Esophagus squamous epithelium (tissue), 5 donors: ENCODE measurements at regions not wholly inside any gene's neighbourhood (a gene's known extent, or its start where the extent isn't known, plus 50 kb on each side); places are given as distances from the start of the nearest gene placed in this dataset.

ENCODE experiments used
- DNase-seq: peaks from one replicate; lab custom pipeline; 2025; lab: John Stamatoyannopoulos, UW
- H3K27ac ChIP-seq, 4 donors: fragments of 200-600 bp; sonication (generic); one replicate each; pipeline ENCODE4 v1.5.1; 2016 to 2019; ENCODE audit warnings: mild to moderate bottlenecking in 1 of 4
- H3K27me3 ChIP-seq, 4 donors: fragments of 200-600 bp; sonication (generic); 1 replicate in 3 of 4; 2 replicates in 1 of 4; pipeline versions ENCODE4 v1.5.1 to v1.6.0; 2017 to 2021; ENCODE audit warnings: antibody characterized with exemption in 1 of 4
- H3K36me3 ChIP-seq, 3 donors: fragments of 200-600 bp; sonication (generic); one replicate each; pipeline ENCODE4 v1.5.1; 2016 to 2019
- H3K4me1 ChIP-seq, 3 donors: fragments of 200-600 bp; sonication (generic); one replicate each; pipeline ENCODE4 v1.5.1; 2017 to 2019
- H3K4me3 ChIP-seq, 4 donors: fragments of 200-600 bp; sonication (generic); 1 replicate in 3 of 4; 2 replicates in 1 of 4; pipeline ENCODE4 v1.5.1; 2016 to 2019; ENCODE audit warnings: mild to moderate bottlenecking in 2 of 4, moderate library complexity in 1 of 4
- H3K9me3 ChIP-seq, 3 donors: fragments of 200-600 bp; sonication (generic); one replicate each; pipeline ENCODE4 v1.5.1; 2016 to 2019
- POLR2A ChIP-seq, 4 donors: fragments of 450-650 bp; IDR thresholded peaks; one replicate each; pipeline ENCODE4 v1.6.1; 2017; ENCODE audit warnings: antibody characterized with exemption in 4 of 4, mild to moderate bottlenecking in 4 of 4, moderate library complexity in 3 of 4
- WGBS, 2 donors: methylation state at CpG; one replicate each; pipeline ENCODE4 v1.1.5; 2018; 5-methylcytosine and 5-hydroxymethylcytosine counted together
- intact Hi-C: fragments of 100-400 bp; cut with DNase I; formaldehyde crosslinking; loops from one replicate; pipeline ENCODE4 v1.15.0; 2022
- TF ChIP-seq, protein P1 (sequence below), 6 experiments: fragments of 450-650 bp in 4 of 6; fragments of 200-600 bp in 2 of 6; sonication (generic) in 2 of 6; IDR thresholded peaks; one replicate each; pipeline ENCODE4 v1.5.1; 2016 to 2019; ENCODE audit warnings: antibody characterized with exemption in 6 of 6, mild to moderate bottlenecking in 4 of 6, moderate library complexity in 4 of 6
- donor health status: DM: yes; HTN: yes; CAD: no.

DNA sequence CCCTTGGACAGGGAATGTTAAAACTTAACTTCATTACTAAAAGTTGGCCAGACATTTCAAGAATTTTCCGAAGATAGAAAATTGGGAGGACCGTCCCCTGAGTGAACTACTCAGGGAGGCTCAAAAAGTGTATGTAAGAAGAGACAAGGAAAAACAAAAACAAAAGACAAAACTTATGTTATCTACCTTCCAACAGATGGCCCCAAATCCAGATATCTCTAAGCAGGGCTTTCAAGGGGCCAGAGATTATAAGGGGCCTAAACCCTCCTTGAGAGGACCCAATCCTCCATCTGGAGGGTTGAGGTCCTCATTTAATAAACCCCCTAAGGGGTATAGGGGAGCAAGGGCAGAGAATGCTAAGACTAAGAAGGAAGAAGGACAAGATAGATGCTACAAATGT is 203.6 kb downstream of the SH2D4B start:
- 87 to 90% methylated on average over 2 of the region's 2 CpGs for WGBS, 2 donors
- Histone ChIP-seq H3K4me3 (no peak overlapping the region), H3K36me3 (no peaks in the 10 kb centered on the region), H3K27me3 (no peaks in the 10 kb centered on the region), H3K9me3 (no peaks in the 10 kb centered on the region), H3K4me1 (no peaks in the 10 kb centered on the region), H3K27ac (no peak overlapping the region)
- intact Hi-C loops, result no loop called here
- DNase-seq, result no peak
- TF ChIP-seq, protein P1, sequence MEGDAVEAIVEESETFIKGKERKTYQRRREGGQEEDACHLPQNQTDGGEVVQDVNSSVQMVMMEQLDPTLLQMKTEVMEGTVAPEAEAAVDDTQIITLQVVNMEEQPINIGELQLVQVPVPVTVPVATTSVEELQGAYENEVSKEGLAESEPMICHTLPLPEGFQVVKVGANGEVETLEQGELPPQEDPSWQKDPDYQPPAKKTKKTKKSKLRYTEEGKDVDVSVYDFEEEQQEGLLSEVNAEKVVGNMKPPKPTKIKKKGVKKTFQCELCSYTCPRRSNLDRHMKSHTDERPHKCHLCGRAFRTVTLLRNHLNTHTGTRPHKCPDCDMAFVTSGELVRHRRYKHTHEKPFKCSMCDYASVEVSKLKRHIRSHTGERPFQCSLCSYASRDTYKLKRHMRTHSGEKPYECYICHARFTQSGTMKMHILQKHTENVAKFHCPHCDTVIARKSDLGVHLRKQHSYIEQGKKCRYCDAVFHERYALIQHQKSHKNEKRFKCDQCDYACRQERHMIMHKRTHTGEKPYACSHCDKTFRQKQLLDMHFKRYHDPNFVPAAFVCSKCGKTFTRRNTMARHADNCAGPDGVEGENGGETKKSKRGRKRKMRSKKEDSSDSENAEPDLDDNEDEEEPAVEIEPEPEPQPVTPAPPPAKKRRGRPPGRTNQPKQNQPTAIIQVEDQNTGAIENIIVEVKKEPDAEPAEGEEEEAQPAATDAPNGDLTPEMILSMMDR (IDR thresholded peaks at IDR 0.05), result no peak
- no peak for TF ChIP-seq POLR2A (IDR thresholded peaks at IDR 0.05)

- intact Hi-C loops, result no loop called here
- Histone ChIP-seq H3K27me3 (no peaks in the 10 kb centered on the region), H3K4me3 (no peak overlapping the region), H3K4me1 (no peaks in the 10 kb centered on the region), H3K9me3 (no peaks in the 10 kb centered on the region), H3K27ac (no peak overlapping the region), H3K36me3 (no peaks in the 10 kb centered on the region)
- TF ChIP-seq POLR2A (IDR thresholded peaks at IDR 0.05), result no peak
- TF ChIP-seq, protein P1 (IDR thresholded peaks at IDR 0.05), result no peak
- DNase-seq, result no peak
- 89 to 98% methylated on average over 3 of the region's 3 CpGs for WGBS, 2 donors
Observed at GRCh38 chr10:80750268-80750667, 212.6 kb downstream of the SH2D4B start.

DNA sequence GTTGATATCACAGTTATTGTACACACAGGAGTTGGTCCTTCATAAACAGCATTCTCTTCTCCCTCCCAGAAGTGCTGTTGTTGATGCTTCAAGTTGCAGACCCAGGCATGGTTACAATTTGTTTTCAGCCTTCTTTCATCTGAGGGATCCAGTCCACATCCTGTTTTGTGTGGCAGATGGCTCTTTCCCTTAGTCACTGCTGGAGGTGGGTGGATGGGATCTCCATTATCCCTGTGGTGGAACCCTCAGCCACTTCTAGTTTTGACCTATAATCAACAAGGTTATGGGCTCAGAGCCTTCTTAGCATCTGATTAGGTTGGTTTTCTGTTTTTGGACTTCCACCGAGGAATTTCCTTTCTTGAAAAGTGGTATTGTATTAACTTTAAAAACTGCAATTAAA is 214.2 kb downstream of the SH2D4B start:
- no peak for DNase-seq
- H3K27me3 ChIP-seq, result no peaks in the 10 kb centered on the region
- WGBS, 2 donors, result 69 to 77% methylated on average over 1 of the region's 1 CpG
- H3K27ac ChIP-seq, result no peak overlapping the region
- intact Hi-C loops, result no loop called here
- TF ChIP-seq, protein P1 (IDR thresholded peaks at IDR 0.05), result no peak
- TF ChIP-seq POLR2A (IDR thresholded peaks at IDR 0.05), result no peak
- H3K4me1 ChIP-seq, result no peaks in the 10 kb centered on the region
- H3K9me3 ChIP-seq, result no peaks in the 10 kb centered on the region
- no peak overlapping the region for H3K4me3 ChIP-seq
- H3K36me3 ChIP-seq, result no peaks in the 10 kb centered on the region

GRCh38 chr10:80753612-80754011 is 215.9 kb downstream of the SH2D4B start:
- Histone ChIP-seq H3K4me3 (no peak overlapping the region), H3K9me3 (no peaks in the 10 kb centered on the region), H3K27ac (no peak overlapping the region), H3K36me3 (no peaks in the 10 kb centered on the region), H3K4me1 (no peaks in the 10 kb centered on the region), H3K27me3 (no peaks in the 10 kb centered on the region)
- DNase-seq, result no peak
- intact Hi-C loops, result no loop called here
- TF ChIP-seq, protein P1 (IDR thresholded peaks at IDR 0.05), result no peak
- no peak for TF ChIP-seq POLR2A (IDR thresholded peaks at IDR 0.05)
- WGBS, 2 donors, result 50 to 71% methylated on average over 1 of the region's 1 CpG

DNA sequence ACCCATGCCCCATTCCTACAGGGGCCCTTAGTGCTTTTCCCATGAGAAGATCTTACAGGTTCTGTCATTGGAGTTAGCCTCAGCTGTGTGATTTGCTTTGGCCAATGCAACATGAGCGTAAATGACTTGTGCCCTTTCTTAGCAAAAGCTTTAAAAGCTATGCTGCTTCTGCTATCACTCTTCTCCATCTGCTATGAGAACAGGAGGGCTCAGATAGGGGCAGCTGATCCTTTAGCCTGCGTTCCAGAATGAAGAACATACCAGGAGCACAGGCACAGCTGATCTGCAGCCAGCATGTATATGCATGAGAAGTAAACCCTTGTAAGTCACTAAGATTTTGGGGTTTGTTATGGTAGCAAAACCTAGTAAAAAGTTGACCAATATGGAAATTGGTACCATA is 218.2 kb downstream of the SH2D4B start:
- intact Hi-C loops, result no loop called here
- Histone ChIP-seq H3K4me1 (no peaks in the 10 kb centered on the region), H3K27me3 (no peaks in the 10 kb centered on the region), H3K4me3 (no peak overlapping the region), H3K9me3 (no peaks in the 10 kb centered on the region), H3K36me3 (no peaks in the 10 kb centered on the region), H3K27ac (no peak overlapping the region)
- WGBS, 2 donors, result 81 to 100% methylated on average over 1 to 2 of the region's 2 CpGs
- DNase-seq, result no peak
- no peak for TF ChIP-seq POLR2A (IDR thresholded peaks at IDR 0.05)
- TF ChIP-seq, protein P1 (IDR thresholded peaks at IDR 0.05), result no peak
